ENCODE measurements at regions not wholly inside any gene's neighbourhood (a gene's known extent, or its start where the extent isn't known, plus 50 kb on each side); places are given as distances from the start of the nearest gene placed in this dataset.

DNA sequence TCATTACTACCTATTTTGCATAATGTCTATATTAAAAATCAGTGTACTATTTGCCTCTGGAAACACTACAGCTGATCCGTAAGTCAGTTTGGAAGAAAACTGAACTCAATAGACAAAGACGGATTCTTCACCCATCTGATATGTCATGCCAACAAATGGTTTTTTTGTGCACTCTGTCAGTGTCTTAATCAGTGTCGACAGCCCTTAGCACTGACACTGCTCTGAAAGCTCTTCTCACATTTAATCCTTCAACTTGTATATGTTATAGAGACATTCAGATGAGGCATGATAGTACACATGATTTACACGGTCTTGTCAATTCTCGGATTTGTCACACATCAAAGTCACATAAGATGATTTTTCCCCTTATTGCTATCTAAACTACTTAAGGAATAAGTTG lies 347.5 kb upstream of the GALNT5 start:
- intact Hi-C loops (cut with DNase I) = no loop called here
- no peak for TF ChIP-seq POLR2A (IDR thresholded peaks at IDR 0.05)
- no peak for TF ChIP-seq CTCF (IDR thresholded peaks at IDR 0.05)
- DNase-seq = no peak
- Histone ChIP-seq H3K9me3 (no peaks in the 10 kb centered on the region), H3K4me3 (no peak overlapping the region), H3K36me3 (no peaks in the 10 kb centered on the region), H3K27ac (no peak overlapping the region), H3K4me1 (no peaks in the 10 kb centered on the region), H3K27me3 (no peaks in the 10 kb centered on the region)
- ATAC-seq = no peak
- 40 to 50% (median 47%) methylated on average over 5 of the region's 5 CpGs for WGBS, 4 donors

DNA sequence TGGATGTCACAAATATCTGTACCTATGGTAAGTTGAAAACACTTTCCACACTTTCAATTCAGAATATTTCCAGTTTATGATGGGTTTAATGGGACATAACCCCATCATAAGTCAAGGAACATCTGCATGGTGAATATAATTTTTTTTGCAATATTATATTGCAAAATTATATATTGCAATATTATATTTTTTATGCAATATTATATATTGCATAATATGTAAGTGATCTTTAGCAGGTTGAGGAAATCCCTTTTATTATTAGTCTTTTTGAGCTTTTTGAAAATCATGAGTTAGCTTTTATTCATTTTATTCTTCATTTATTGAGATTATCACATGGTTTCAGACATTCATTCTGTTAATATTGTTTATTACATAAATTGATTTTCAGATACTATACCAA lies 342.2 kb upstream of the GALNT5 start:
- ATAC-seq (no peak), DNase-seq (no peak)
- peaks cover 0 to 13% (median 0%) of the 10 kb centered on the region in 12 donors for H3K9me3 ChIP-seq
- TF ChIP-seq POLR2A (IDR thresholded peaks at IDR 0.05) (no peak), CTCF (IDR thresholded peaks at IDR 0.05) (no peak)
- H3K4me1 ChIP-seq = no peaks in the 10 kb centered on the region
- H3K4me3 ChIP-seq = no peak overlapping the region
- intact Hi-C loops (cut with DNase I) = no loop called here
- H3K36me3 ChIP-seq = no peaks in the 10 kb centered on the region
- no peak overlapping the region for H3K27ac ChIP-seq
- H3K27me3 ChIP-seq = no peaks in the 10 kb centered on the region

DNA sequence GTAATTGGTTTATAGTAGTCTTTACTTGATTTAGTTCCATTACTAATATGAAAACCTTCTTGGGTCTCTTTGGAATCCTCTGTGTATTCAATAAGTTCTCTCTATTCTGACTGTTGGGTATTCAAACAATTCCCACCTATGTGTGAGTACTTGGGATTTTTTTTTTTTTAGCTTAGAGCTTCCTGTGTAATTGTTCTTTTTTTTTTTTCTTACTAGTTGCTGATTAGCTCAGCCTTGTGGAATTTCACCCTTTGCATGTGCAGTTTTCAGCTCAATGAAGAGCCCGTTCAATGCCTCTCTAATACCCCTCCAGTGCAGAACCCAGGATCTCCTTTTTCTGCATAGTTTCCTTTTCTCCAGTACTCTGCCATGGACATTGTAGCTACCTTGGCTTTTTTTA lies 339.1 kb upstream of the GALNT5 start:
- WGBS, 4 donors = 34 to 55% (median 46%) methylated on average over 1 of the region's 1 CpG

DNA sequence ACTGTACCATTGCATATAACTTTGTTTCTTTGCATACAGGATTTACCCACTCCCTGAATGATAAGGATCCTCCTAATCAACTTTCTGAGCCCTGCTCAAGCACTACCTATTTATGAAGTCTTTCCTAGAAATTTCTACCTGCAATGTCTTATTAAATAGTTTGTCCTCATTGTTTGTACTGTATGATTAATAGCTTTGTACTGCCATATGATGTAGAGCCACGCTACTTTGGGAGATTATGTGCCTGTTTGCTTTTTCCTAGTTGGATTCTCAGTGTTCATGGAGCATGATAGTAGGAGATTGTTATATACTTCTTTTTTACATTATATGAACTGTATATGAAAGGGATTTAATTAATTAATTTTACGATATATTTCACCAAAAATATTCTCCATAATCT lies 327.1 kb upstream of the GALNT5 start:
- 67 to 78% (median 73%) methylated on average over 2 of the region's 2 CpGs for WGBS, 4 donors
- no peaks in the 10 kb centered on the region for H3K4me1 ChIP-seq
- H3K9me3 ChIP-seq = peaks cover 0 to 7% (median 0%) of the 10 kb centered on the region in 12 donors
- H3K36me3 ChIP-seq = no peaks in the 10 kb centered on the region
- intact Hi-C loops (cut with DNase I) = no loop called here
- no peaks in the 10 kb centered on the region for H3K27me3 ChIP-seq
- H3K4me3 ChIP-seq = no peak overlapping the region
- no peak for DNase-seq
- no peak for TF ChIP-seq POLR2A (IDR thresholded peaks at IDR 0.05)
- no peak for TF ChIP-seq CTCF (IDR thresholded peaks at IDR 0.05)
- no peak overlapping the region for H3K27ac ChIP-seq
- no peak for ATAC-seq

More for the DNA sequence above, 339.1 kb upstream of the GALNT5 start:
- H3K27me3 ChIP-seq = no peaks in the 10 kb centered on the region
- DNase-seq = no peak
- H3K4me3 ChIP-seq = no peak overlapping the region
- TF ChIP-seq POLR2A (IDR thresholded peaks at IDR 0.05) (no peak), CTCF (IDR thresholded peaks at IDR 0.05) (no peak)
- no peaks in the 10 kb centered on the region for H3K4me1 ChIP-seq
- H3K9me3 ChIP-seq = peaks cover 0 to 13% (median 0%) of the 10 kb centered on the region in 12 donors
- no peaks in the 10 kb centered on the region for H3K36me3 ChIP-seq
- intact Hi-C loops (cut with DNase I) = no loop called here
- ATAC-seq = no peak
- H3K27ac ChIP-seq = no peak overlapping the region

Data from heart left ventricle (tissue), 16 donors.